UCSD-AML1 (cell line): ENCODE measurements at regions not wholly inside any gene's neighbourhood (a gene's known extent, or its start where the extent isn't known, plus 50 kb on each side); places are given as distances from the start of the nearest gene placed in this dataset.

Experiments
- DNase-seq: peaks from one replicate; lab custom pipeline; 2025; ENCODE audit not compliant: unreplicated experiment; lab: John Stamatoyannopoulos, UW

- no peak for DNase-seq
These were observed 162.5 kb downstream of the GASK1B start for GRCh38 chr4:158010361-158010760.

- DNase-seq, result no peak
These were observed 164.1 kb downstream of the GASK1B start for GRCh38 chr4:158008551-158009218.

- DNase-seq, result no peak
These were observed 165.3 kb downstream of the GASK1B start for GRCh38 chr4:158007566-158007965.

GRCh38 chr4:158006990-158007389, 165.8 kb downstream of the GASK1B start:
- no peak for DNase-seq

- DNase-seq, result no peak
These were observed 167.8 kb downstream of the GASK1B start for GRCh38 chr4:158005021-158005420.

GRCh38 chr4:158004101-158004500, 168.7 kb downstream of the GASK1B start:
- DNase-seq, result no peak

GRCh38 chr4:158003212-158003611, 169.6 kb downstream of the GASK1B start:
- DNase-seq, result no peak

GRCh38 chr4:158002173-158002572, 170.7 kb downstream of the GASK1B start:
- DNase-seq, result no peak

- no peak for DNase-seq
These were observed 171.1 kb downstream of the GASK1B start for GRCh38 chr4:158001756-158002155.

- DNase-seq, result no peak
These were observed 173.1 kb downstream of the GASK1B start for GRCh38 chr4:157999723-158000122.

GRCh38 chr4:157997296-157997695, 175.5 kb downstream of the GASK1B start:
- no peak for DNase-seq

GRCh38 chr4:157996061-157997028, 176.5 kb downstream of the GASK1B start:
- no peak for DNase-seq

GRCh38 chr4:157994863-157995262, 178.0 kb downstream of the GASK1B start:
- DNase-seq, result no peak

- no peak for DNase-seq
These were observed 179.6 kb downstream of the GASK1B start for GRCh38 chr4:157992948-157993839.

- DNase-seq, result no peak
These were observed 180.7 kb downstream of the GASK1B start for GRCh38 chr4:157992038-157992705.

- no peak for DNase-seq
These were observed 184.2 kb downstream of the GASK1B start for GRCh38 chr4:157988641-157989040.

GRCh38 chr4:157984285-157984911, 188.4 kb downstream of the GASK1B start:
- no peak for DNase-seq

- DNase-seq, result no peak
These were observed 189.5 kb downstream of the GASK1B start for GRCh38 chr4:157983300-157983699.

GRCh38 chr4:157980158-157980557, 192.7 kb downstream of the GASK1B start:
- DNase-seq, result no peak

GRCh38 chr4:157978680-157979361, 194.0 kb downstream of the GASK1B start:
- peak; percentile 28 for DNase-seq
